DMS 273 (cell line): ENCODE measurements at regions not wholly inside any gene's neighbourhood (a gene's known extent, or its start where the extent isn't known, plus 50 kb on each side); places are given as distances from the start of the nearest gene placed in this dataset.

ENCODE experiments used
- DNase-seq: peaks from one replicate; lab custom pipeline; 2025; ENCODE audit not compliant: unreplicated experiment; lab: John Stamatoyannopoulos, UW

- DNase-seq: no peak
Measured at GRCh38 chr1:68950036-68950435, 453.2 kb upstream of the DEPDC1 start.

GRCh38 chr1:68953311-68953710, 456.4 kb upstream of the DEPDC1 start:
- no peak for DNase-seq

- no peak for DNase-seq
Measured at GRCh38 chr1:68954841-68955240, 458.0 kb upstream of the DEPDC1 start.

- no peak for DNase-seq
Measured at GRCh38 chr1:68955424-68955823, 458.5 kb upstream of the DEPDC1 start.

GRCh38 chr1:68958958-68959357, 462.1 kb upstream of the DEPDC1 start:
- DNase-seq: no peak

GRCh38 chr1:68959461-68960030, 462.7 kb upstream of the DEPDC1 start:
- DNase-seq: no peak

- no peak for DNase-seq
Measured at GRCh38 chr1:68961143-68961542, 464.3 kb upstream of the DEPDC1 start.

- DNase-seq: no peak
Measured at GRCh38 chr1:68963353-68963752, 466.5 kb upstream of the DEPDC1 start.

- no peak for DNase-seq
Measured at GRCh38 chr1:68969441-68969840, 472.6 kb upstream of the DEPDC1 start.

GRCh38 chr1:68970571-68970970, 473.7 kb upstream of the DEPDC1 start:
- DNase-seq: no peak

GRCh38 chr1:68973459-68974244, 476.8 kb upstream of the DEPDC1 start:
- DNase-seq: no peak

- DNase-seq: no peak
Measured at GRCh38 chr1:68974447-68974846, 477.6 kb upstream of the DEPDC1 start.

GRCh38 chr1:68975212-68975933, 478.5 kb upstream of the DEPDC1 start:
- DNase-seq: peak; percentile 19

- DNase-seq: no peak
Measured at GRCh38 chr1:68976916-68977610, 480.2 kb upstream of the DEPDC1 start.

- no peak for DNase-seq
Measured at GRCh38 chr1:68979891-68980290, 483.0 kb upstream of the DEPDC1 start.

GRCh38 chr1:68984289-68984688, 487.4 kb upstream of the DEPDC1 start:
- no peak for DNase-seq

- no peak for DNase-seq
Measured at GRCh38 chr1:68994096-68994495, 497.2 kb upstream of the DEPDC1 start.

- DNase-seq: peak; percentile 1
Measured at GRCh38 chr1:69016468-69016867, 519.6 kb upstream of the DEPDC1 start.

- no peak for DNase-seq
Measured at GRCh38 chr1:69029649-69030048, 532.8 kb upstream of the DEPDC1 start.

- no peak for DNase-seq
Measured at GRCh38 chr1:69038379-69038778, 529.3 kb upstream of the LRRC7 start.

GRCh38 chr1:69045572-69045971, 522.1 kb upstream of the LRRC7 start:
- DNase-seq: no peak

GRCh38 chr1:69055194-69055593, 512.5 kb upstream of the LRRC7 start:
- peak; percentile 24 for DNase-seq
